Skeletal muscle satellite cell (primary cell): ENCODE measurements at regions not wholly inside any gene's neighbourhood (a gene's known extent, or its start where the extent isn't known, plus 50 kb on each side); places are given as distances from the start of the nearest gene placed in this dataset.
"Not testable (repeated sequence)": the region's sequence is repeated elsewhere in the genome, so short reads cannot be mapped to it uniquely, and the experiment has no call there.

ENCODE experiments used
- H3K27me3 ChIP-seq: 2 replicates; pipeline ENCODE4 v1.7.0; 2013; ENCODE audit warnings: low read length; ENCODE audit not compliant: control insufficient read depth, insufficient read depth
- H3K36me3 ChIP-seq: 2 replicates; pipeline ENCODE4 v1.7.0; 2013; ENCODE audit warnings: mild to moderate bottlenecking, control low read depth, low read length; ENCODE audit not compliant: insufficient read depth
- H3K4me1 ChIP-seq: 2 replicates; pipeline ENCODE4 v1.7.0; 2013; ENCODE audit warnings: low read length; ENCODE audit not compliant: control insufficient read depth, insufficient read depth
- H3K4me2 ChIP-seq: 2 replicates; pipeline ENCODE4 v1.7.0; 2013; ENCODE audit warnings: mild to moderate bottlenecking, low read length
- H3K4me3 ChIP-seq: 2 replicates; pipeline ENCODE4 v1.7.0; 2013; ENCODE audit warnings: low read length
- H3K9ac ChIP-seq: 2 replicates; pipeline ENCODE4 v1.7.0; 2013; ENCODE audit warnings: mild to moderate bottlenecking, low read depth, low read length, moderate library complexity
- H3K9me3 ChIP-seq: replicated peaks from 2 replicates; pipeline ENCODE4 v1.7.0; 2013; ENCODE audit warnings: mild to moderate bottlenecking, control low read depth, low read length

GRCh38 chr4:151584101-151584500, 175.1 kb downstream of the FHIP1A start:
- no peaks in the 10 kb centered on the region for H3K36me3 ChIP-seq
- no peaks in the 10 kb centered on the region for H3K9me3 ChIP-seq
- H3K9ac ChIP-seq = no peak overlapping the region
- no peaks in the 10 kb centered on the region for H3K27me3 ChIP-seq
- H3K4me3 ChIP-seq = no peak overlapping the region
- no peaks in the 10 kb centered on the region for H3K4me1 ChIP-seq
- H3K4me2 ChIP-seq = no peak overlapping the region

DNA sequence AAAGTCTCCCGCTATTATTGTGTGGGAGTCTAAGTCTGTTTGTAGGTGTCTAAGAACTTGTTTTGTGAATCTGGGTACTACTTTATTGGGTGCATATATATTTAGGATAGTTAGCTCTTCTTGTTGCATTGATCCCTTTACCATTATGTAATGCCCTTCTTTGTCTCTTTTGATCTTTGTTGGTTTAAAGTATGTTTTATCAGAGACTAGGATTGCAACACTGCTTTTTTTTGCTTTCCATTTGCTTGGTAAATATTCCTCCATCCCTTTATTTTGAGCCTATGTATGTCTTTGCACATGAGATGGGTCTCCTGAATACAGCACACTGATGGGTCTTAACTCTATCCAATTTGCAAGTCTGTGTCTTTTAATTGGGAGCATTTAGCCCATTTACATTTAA, 165.2 kb downstream of the GATB start:
- H3K4me3 ChIP-seq, H3K4me2 ChIP-seq, H3K4me1 ChIP-seq, H3K9me3 ChIP-seq, H3K36me3 ChIP-seq, H3K27me3 ChIP-seq, H3K9ac ChIP-seq: not testable (repeated sequence)

DNA sequence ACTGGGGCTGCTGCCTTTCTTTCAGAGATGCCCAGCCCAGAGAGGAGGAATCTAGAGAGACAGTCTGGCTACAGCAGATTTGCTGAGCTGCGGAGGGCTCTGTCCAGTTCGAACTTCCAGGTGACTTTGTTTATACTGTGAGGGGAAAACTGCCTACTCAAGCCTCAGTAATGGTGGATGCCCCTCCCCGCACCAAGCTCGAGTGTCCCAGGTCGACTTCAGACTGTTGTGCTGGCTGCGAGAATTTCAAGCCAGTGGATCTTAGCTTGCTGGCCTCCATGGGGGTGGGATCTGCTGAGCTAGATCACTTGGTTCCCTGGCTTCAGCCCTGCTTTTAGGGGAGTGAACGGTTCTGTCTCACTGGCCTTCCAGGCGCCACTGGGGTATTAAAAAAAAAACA, 163.1 kb downstream of the GATB start:
- not testable (repeated sequence) for H3K4me3 ChIP-seq, H3K27me3 ChIP-seq, H3K36me3 ChIP-seq, H3K9ac ChIP-seq, H3K9me3 ChIP-seq, H3K4me2 ChIP-seq, H3K4me1 ChIP-seq

- no peaks in the 10 kb centered on the region for H3K36me3 ChIP-seq
- no peaks in the 10 kb centered on the region for H3K9me3 ChIP-seq
- H3K4me1 ChIP-seq = no peaks in the 10 kb centered on the region
- H3K4me2 ChIP-seq = no peak overlapping the region
- H3K27me3 ChIP-seq = no peaks in the 10 kb centered on the region
- no peak overlapping the region for H3K4me3 ChIP-seq
- H3K9ac ChIP-seq = no peak overlapping the region
Measured at GRCh38 chr4:151599863-151600262, 160.9 kb downstream of the GATB start.

DNA sequence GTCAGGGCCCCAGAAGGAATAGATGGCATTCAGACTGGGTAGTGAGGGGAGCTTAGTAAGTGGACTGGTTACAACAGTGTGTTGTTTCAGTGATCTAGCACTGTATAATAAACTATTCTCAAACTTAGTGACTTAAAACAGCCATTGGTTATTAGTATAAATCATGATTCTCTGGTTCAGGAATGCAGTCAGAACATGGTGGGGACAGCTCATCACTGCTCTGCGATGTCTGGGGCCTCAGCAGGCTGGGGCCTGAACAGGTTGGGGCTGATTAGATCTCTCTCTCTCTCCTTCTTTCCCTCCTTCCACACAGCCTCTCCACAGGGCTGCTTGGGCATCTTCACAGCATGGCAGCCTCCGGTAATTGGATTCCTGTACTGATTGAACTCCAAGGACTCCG, 160.4 kb downstream of the GATB start:
- H3K4me2 ChIP-seq = no peak overlapping the region
- H3K9me3 ChIP-seq = no peaks in the 10 kb centered on the region

DNA sequence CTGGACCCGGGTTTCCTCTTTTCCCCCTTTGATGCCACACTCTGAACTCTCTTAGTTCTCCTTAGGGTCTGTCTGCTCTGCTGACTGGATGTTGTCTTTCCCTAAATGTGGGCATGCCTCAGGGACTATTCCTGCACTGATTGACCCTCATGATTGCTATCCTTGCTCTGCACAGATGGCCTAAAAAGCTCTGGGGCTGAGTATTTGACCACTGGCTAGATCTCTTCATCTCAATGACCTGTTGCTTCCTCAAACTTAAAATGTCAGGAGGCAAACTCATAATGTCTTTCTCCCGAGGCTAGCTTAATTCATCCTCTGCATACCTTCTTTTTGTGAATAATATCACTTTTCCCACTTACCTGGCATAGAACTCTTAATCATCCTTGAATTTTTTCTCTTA, 157.4 kb downstream of the GATB start:
- Histone ChIP-seq H3K27me3 (no peaks in the 10 kb centered on the region), H3K4me3 (no peak overlapping the region), H3K9me3 (no peaks in the 10 kb centered on the region), H3K9ac (no peak overlapping the region), H3K36me3 (no peaks in the 10 kb centered on the region), H3K4me2 (no peak overlapping the region), H3K4me1 (no peaks in the 10 kb centered on the region)

More for the DNA sequence above, 160.4 kb downstream of the GATB start:
- Histone ChIP-seq H3K27me3 (no peaks in the 10 kb centered on the region), H3K4me1 (no peaks in the 10 kb centered on the region), H3K36me3 (no peaks in the 10 kb centered on the region), H3K4me3 (no peak overlapping the region), H3K9ac (no peak overlapping the region)

GRCh38 chr4:151604238-151604637, 156.6 kb downstream of the GATB start:
- Histone ChIP-seq H3K4me3 (no peak overlapping the region), H3K4me1 (no peaks in the 10 kb centered on the region), H3K9me3 (no peaks in the 10 kb centered on the region), H3K27me3 (no peaks in the 10 kb centered on the region), H3K9ac (no peak overlapping the region), H3K4me2 (no peak overlapping the region), H3K36me3 (no peaks in the 10 kb centered on the region)

- Histone ChIP-seq H3K9ac (no peak overlapping the region), H3K27me3 (no peaks in the 10 kb centered on the region), H3K4me2 (no peak overlapping the region), H3K36me3 (no peaks in the 10 kb centered on the region), H3K4me3 (no peak overlapping the region), H3K4me1 (no peaks in the 10 kb centered on the region), H3K9me3 (no peaks in the 10 kb centered on the region)
Measured at GRCh38 chr4:151605215-151605614, 155.6 kb downstream of the GATB start.

DNA sequence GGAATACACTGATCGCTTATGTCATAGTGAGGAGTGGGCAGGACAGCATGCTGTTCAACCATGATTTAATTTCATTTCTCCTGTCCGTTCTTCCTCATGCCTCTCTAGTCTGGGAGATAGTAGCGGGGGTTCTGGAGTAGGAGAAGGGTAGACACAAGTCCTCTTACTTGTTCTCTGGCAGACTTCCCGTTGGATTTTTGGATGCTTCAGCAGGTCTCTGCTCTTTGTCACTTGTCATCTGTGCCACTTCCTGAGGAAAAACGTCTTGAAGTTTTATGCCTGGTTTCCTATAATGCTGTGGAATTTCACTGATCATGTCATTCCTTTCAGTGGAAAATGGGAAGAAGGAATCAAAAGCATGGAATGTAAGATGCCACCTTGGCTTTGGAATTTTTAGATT, 154.7 kb downstream of the GATB start:
- Histone ChIP-seq H3K36me3 (no peaks in the 10 kb centered on the region), H3K27me3 (no peaks in the 10 kb centered on the region), H3K9me3 (no peaks in the 10 kb centered on the region), H3K9ac (no peak overlapping the region), H3K4me3 (no peak overlapping the region), H3K4me1 (no peaks in the 10 kb centered on the region), H3K4me2 (no peak overlapping the region)

- H3K4me2 ChIP-seq = no peak overlapping the region
- H3K27me3 ChIP-seq = no peaks in the 10 kb centered on the region
- no peaks in the 10 kb centered on the region for H3K4me1 ChIP-seq
- no peak overlapping the region for H3K9ac ChIP-seq
- no peaks in the 10 kb centered on the region for H3K9me3 ChIP-seq
- no peak overlapping the region for H3K4me3 ChIP-seq
- no peaks in the 10 kb centered on the region for H3K36me3 ChIP-seq
Measured at GRCh38 chr4:151610229-151610628, 150.6 kb downstream of the GATB start.

GRCh38 chr4:151611960-151612359, 148.8 kb downstream of the GATB start:
- H3K4me3 ChIP-seq = no peak overlapping the region
- no peaks in the 10 kb centered on the region for H3K9me3 ChIP-seq
- no peaks in the 10 kb centered on the region for H3K27me3 ChIP-seq
- no peak overlapping the region for H3K9ac ChIP-seq
- H3K4me1 ChIP-seq = no peaks in the 10 kb centered on the region
- no peaks in the 10 kb centered on the region for H3K36me3 ChIP-seq
- H3K4me2 ChIP-seq = no peak overlapping the region

DNA sequence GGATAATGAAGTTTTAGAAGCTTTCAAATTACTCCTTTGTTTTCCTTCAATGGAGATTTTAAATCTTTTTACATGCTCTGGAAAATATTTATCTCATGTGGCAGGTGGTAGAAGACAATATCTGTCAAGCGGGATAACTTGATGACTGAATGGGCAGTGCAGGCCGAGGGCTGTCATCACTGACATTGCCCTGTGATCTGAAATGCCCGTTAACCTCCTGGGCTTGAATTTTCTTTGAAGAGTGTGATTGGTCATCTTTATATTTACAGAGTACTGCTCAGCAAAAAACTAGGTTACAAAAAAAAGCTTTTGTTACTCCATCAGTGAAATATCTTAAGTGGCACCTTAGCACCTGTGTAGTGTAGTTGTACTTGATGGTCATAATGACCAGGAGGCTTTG, 147.5 kb downstream of the GATB start:
- Histone ChIP-seq H3K4me3 (no peak overlapping the region), H3K4me2 (no peak overlapping the region), H3K9me3 (no peaks in the 10 kb centered on the region), H3K27me3 (no peaks in the 10 kb centered on the region), H3K4me1 (no peaks in the 10 kb centered on the region), H3K36me3 (no peaks in the 10 kb centered on the region), H3K9ac (no peak overlapping the region)

DNA sequence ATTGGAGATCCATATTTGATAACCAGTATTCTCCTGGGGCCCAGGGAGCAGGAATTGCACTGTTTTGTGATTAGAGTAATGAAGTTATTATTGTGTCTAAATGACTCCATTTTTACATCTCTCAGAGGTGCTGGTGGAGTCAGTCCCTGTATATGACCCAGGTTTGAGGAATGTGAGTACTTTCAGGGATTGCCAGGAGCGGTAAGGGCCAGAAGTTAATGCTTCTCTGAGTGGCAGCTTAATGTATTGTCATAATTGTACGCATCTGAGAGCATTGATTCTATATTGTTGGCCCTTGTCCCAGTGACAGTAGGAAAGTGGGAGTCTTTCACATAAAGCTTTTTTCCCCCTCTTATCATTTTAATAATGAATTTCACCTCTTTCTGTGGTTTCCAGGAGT, 146.2 kb downstream of the GATB start:
- no peak overlapping the region for H3K9ac ChIP-seq
- H3K27me3 ChIP-seq = no peaks in the 10 kb centered on the region
- H3K36me3 ChIP-seq = no peaks in the 10 kb centered on the region
- no peak overlapping the region for H3K4me2 ChIP-seq
- H3K4me3 ChIP-seq = no peak overlapping the region
- H3K9me3 ChIP-seq = no peaks in the 10 kb centered on the region
- no peaks in the 10 kb centered on the region for H3K4me1 ChIP-seq
